ENCODE measurements at regions not wholly inside any gene's neighbourhood (a gene's known extent, or its start where the extent isn't known, plus 50 kb on each side); places are given as distances from the start of the nearest gene placed in this dataset.
"Not testable (repeated sequence)": the region's sequence is repeated elsewhere in the genome, so short reads cannot be mapped to it uniquely, and the experiment has no call there.

DNA sequence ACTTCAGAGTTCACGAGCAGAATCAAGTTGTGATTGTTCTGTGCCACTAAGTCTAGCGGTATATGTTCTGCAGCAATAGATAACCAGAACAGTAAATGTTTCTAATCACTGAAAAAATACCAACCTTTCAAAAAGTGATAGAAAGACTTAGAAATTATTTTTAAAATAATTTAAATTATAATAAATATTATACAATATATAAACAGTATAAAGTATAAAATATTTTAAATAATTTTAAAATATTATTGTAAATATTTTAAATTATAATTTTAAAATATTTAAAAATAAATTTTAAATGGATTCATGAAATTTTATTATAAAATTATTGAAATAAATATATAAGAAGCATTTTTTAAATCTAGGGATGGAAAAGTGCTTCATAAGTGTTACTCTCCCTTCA lies 126.3 kb upstream of the ID2 start:
- no peak for ATAC-seq
- peaks cover 16% of the 10 kb centered on the region for H3K4me1 Mint-ChIP-seq (ENCODE audit: low read depth)
- H3K27ac Mint-ChIP-seq: no peak overlapping the region
- DNase-seq: no peak
- intact Hi-C loops (cut with micrococcal nuclease): no loop called here
- ChIA-PET CTCF (no interaction called here), POLR2A (no interaction called here)
- no peak overlapping the region for H3K4me3 Mint-ChIP-seq
- no peaks in the 10 kb centered on the region for H3K36me3 Mint-ChIP-seq (ENCODE audit: low read depth)
- peaks cover 15% of the 10 kb centered on the region for H3K9me3 Mint-ChIP-seq
- TF ChIP-seq, protein P1, sequence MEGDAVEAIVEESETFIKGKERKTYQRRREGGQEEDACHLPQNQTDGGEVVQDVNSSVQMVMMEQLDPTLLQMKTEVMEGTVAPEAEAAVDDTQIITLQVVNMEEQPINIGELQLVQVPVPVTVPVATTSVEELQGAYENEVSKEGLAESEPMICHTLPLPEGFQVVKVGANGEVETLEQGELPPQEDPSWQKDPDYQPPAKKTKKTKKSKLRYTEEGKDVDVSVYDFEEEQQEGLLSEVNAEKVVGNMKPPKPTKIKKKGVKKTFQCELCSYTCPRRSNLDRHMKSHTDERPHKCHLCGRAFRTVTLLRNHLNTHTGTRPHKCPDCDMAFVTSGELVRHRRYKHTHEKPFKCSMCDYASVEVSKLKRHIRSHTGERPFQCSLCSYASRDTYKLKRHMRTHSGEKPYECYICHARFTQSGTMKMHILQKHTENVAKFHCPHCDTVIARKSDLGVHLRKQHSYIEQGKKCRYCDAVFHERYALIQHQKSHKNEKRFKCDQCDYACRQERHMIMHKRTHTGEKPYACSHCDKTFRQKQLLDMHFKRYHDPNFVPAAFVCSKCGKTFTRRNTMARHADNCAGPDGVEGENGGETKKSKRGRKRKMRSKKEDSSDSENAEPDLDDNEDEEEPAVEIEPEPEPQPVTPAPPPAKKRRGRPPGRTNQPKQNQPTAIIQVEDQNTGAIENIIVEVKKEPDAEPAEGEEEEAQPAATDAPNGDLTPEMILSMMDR (IDR thresholded peaks at IDR 0.05): no peak
- H3K27me3 Mint-ChIP-seq: no peaks in the 10 kb centered on the region

DNA sequence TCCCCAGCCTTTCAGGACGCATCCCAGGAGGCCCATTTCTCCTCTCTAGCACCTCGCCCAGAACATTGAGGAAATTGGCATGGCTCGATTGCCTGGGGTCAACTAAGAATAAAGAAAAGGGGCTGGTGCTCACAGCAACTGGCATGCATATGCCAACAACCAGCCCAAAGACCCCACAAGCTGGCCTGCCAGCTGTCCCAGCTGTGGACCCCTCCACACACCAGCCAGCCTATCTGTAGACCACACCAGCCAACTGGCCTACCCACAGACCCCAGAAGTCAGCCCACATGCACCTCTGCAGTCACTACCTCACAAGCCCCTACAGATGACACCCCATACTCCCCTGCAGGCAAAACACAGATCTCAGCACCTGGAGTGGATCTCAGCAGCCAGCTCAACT lies 123.8 kb upstream of the ID2 start:
- intact Hi-C loops (cut with micrococcal nuclease): no loop called here
- Mint-ChIP-seq H3K9me3 (peaks cover 24% of the 10 kb centered on the region), H3K4me1 (ENCODE audit: low read depth) (no peaks in the 10 kb centered on the region), H3K27me3 (no peaks in the 10 kb centered on the region), H3K27ac (no peak overlapping the region), H3K36me3 (ENCODE audit: low read depth) (no peaks in the 10 kb centered on the region), H3K4me3 (no peak overlapping the region)
- POLR2A ChIA-PET: interaction anchor here (0.6 to 1.3 kb wide), 2 partner anchors 21 to 1625 kb away, joined by 3 to 4 read pairs; no protein-coding TSS in a partner anchor
- CTCF ChIA-PET: interaction anchor here (1.1 to 1.8 kb wide), 2 partner anchors 17 to 1090 kb away, joined by 3 to 5 read pairs; no protein-coding TSS in a partner anchor
- ATAC-seq (no peak), DNase-seq (no peak)
- TF ChIP-seq, protein P1 (IDR thresholded peaks at IDR 0.05): no peak

DNA sequence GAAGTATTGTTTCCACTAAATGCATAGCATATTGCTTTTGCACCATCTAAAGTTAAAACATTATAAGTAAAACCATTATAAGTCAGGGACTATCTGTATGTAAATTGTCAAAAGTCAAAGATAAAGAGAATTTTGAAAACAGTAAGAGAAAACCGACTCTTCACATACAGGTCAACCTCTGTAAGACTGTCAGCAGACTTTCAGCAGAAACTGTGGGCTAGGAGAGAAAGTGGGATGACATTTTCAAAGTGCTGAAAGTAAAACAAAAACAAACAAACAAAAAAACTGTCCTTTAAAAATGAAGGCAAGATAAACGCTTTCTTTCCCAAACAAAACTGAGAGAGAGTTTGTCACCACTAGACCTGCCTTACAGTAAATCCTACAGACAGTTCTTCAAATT lies 122.9 kb upstream of the ID2 start:
- DNase-seq (no peak), ATAC-seq (no peak)
- Mint-ChIP-seq H3K36me3 (ENCODE audit: low read depth) (no peaks in the 10 kb centered on the region), H3K27me3 (no peaks in the 10 kb centered on the region), H3K27ac (no peak overlapping the region), H3K9me3 (peaks cover 24% of the 10 kb centered on the region), H3K4me1 (ENCODE audit: low read depth) (no peaks in the 10 kb centered on the region), H3K4me3 (no peak overlapping the region)
- TF ChIP-seq, protein P1 (IDR thresholded peaks at IDR 0.05): no peak
- intact Hi-C loops (cut with micrococcal nuclease): no loop called here
- ChIA-PET POLR2A (interaction anchor here (0.6 to 1.3 kb wide), 2 partner anchors 14 to 1626 kb away, joined by 3 to 4 read pairs; no protein-coding TSS in a partner anchor), CTCF (interaction anchor here (1.7 to 1.8 kb wide), 2 partner anchors 11 to 16 kb away, joined by 5 to 7 read pairs; no protein-coding TSS in a partner anchor)

DNA sequence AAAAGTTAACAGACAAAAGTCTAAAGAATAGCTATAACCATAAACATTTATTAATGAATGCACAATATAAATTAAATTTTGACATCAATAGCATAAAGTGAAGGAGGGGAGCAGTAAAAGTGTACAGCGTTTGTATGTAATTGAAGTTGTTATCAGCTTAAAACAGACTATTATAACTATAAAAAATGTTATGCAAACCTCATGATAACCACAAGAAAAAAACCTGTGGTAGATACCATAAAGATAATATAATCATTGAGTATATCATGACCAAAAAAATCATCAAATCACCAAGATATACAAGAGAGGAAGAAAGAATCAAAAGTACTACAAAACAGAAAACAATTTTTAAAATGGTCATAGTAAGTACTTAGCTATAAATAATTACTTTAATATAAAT lies 122.1 kb upstream of the ID2 start:
- no peak overlapping the region for H3K4me3 Mint-ChIP-seq
- CTCF ChIA-PET: interaction anchor here (1.7 kb wide), 1 partner anchor 12 kb away, joined by 7 read pairs; no protein-coding TSS in a partner anchor
- no peak for DNase-seq
- no peaks in the 10 kb centered on the region for H3K36me3 Mint-ChIP-seq (ENCODE audit: low read depth)
- H3K9me3 Mint-ChIP-seq: peaks cover 24% of the 10 kb centered on the region
- H3K27ac Mint-ChIP-seq: no peak overlapping the region
- H3K27me3 Mint-ChIP-seq: no peaks in the 10 kb centered on the region
- intact Hi-C loops (cut with micrococcal nuclease): no loop called here
- H3K4me1 Mint-ChIP-seq (ENCODE audit: low read depth): no peaks in the 10 kb centered on the region
- TF ChIP-seq, protein P1 (IDR thresholded peaks at IDR 0.05): no peak
- POLR2A ChIA-PET: interaction anchor here (0.7 to 1.3 kb wide), 2 partner anchors 15 to 54 kb away, joined by 3 read pairs; no protein-coding TSS in a partner anchor
- ATAC-seq: no peak

DNA sequence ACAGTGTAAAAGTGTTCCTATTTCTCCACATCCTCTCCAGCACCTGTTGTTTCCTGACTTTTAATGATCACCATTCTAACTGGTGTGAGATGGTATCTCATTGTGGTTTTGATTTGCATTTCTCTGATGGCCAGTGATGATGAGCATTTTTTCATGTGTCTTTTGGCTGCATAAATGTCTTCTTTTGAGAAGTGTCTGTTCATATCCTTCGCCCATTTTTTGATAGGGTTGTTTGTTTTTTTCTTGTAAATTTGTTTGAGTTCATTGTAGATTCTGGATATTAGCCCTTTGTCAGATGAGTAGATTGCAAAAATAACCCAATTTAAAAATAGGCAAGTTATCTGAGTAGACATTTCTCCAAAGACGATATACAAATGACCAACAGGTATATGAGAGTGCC lies 120.2 kb upstream of the ID2 start:
- ATAC-seq; H3K27me3 Mint-ChIP-seq; H3K4me3 Mint-ChIP-seq; H3K27ac Mint-ChIP-seq; DNase-seq; CTCF ChIA-PET; H3K36me3 Mint-ChIP-seq (ENCODE audit: low read depth); intact Hi-C loops (cut with micrococcal nuclease); H3K4me1 Mint-ChIP-seq (ENCODE audit: low read depth); POLR2A ChIA-PET: not testable (repeated sequence)
- peaks cover 20% of the 10 kb centered on the region for H3K9me3 Mint-ChIP-seq
